Ishikawa (cell line): ENCODE measurements at regions not wholly inside any gene's neighbourhood (a gene's known extent, or its start where the extent isn't known, plus 50 kb on each side); places are given as distances from the start of the nearest gene placed in this dataset.

Experiments used
- CEBPB ChIP-seq: IDR thresholded peaks from 2 replicates; pipeline ENCODE4 v1.6.1; 2012
- CREB1 ChIP-seq: IDR thresholded peaks from 2 replicates; pipeline ENCODE4 v1.6.1; 2012; ENCODE audit warnings: low read depth
- EGR1 ChIP-seq: IDR thresholded peaks from 2 replicates; pipeline ENCODE4 v1.6.1; 2012
- EP300 ChIP-seq: IDR thresholded peaks from 2 replicates; pipeline ENCODE4 v1.6.1; 2012; ENCODE audit warnings: borderline replicate concordance
- FOXM1 ChIP-seq: IDR thresholded peaks from 2 replicates; pipeline ENCODE4 v1.6.1; 2012; ENCODE audit warnings: low read depth, borderline replicate concordance
- MAX ChIP-seq: IDR thresholded peaks from 2 replicates; pipeline ENCODE4 v1.6.1; 2012
- NFIC ChIP-seq: IDR thresholded peaks from 2 replicates; pipeline ENCODE4 v1.6.1; 2012
- RAD21 ChIP-seq: IDR thresholded peaks from 2 replicates; pipeline ENCODE4 v1.6.1; 2012; ENCODE audit warnings: low read depth
- REST ChIP-seq: IDR thresholded peaks from 2 replicates; pipeline ENCODE4 v1.6.1; 2012; ENCODE audit warnings: low read depth, mild to moderate bottlenecking
- TAF1 ChIP-seq: IDR thresholded peaks from 2 replicates; pipeline ENCODE4 v1.6.1; 2012; ENCODE audit warnings: low read depth, mild to moderate bottlenecking
- TCF12 ChIP-seq: IDR thresholded peaks from 2 replicates; pipeline ENCODE4 v1.6.1; 2012; ENCODE audit warnings: low read depth
- TEAD4 ChIP-seq: IDR thresholded peaks from 2 replicates; pipeline ENCODE4 v1.6.1; 2012
- USF1 ChIP-seq: IDR thresholded peaks from 2 replicates; pipeline ENCODE4 v1.6.1; 2012
- YY1 ChIP-seq: IDR thresholded peaks from 2 replicates; pipeline ENCODE4 v1.6.1; 2012; ENCODE audit warnings: low read depth
- ZBTB7A ChIP-seq: IDR thresholded peaks from 2 replicates; pipeline ENCODE4 v1.6.1; 2012; ENCODE audit warnings: low read depth

GRCh38 chr2:126175222-126175621 is 480.7 kb upstream of the GYPC start:
- TF ChIP-seq MAX (no peak), TEAD4 (no peak), TCF12 (no peak)

- TF ChIP-seq RAD21 (no peak), CREB1 (no peak), YY1 (no peak), ZBTB7A (no peak), CEBPB (no peak), USF1 (no peak), TEAD4 (no peak), FOXM1 (no peak), TAF1 (no peak), EP300 (no peak), MAX (no peak), REST (no peak), EGR1 (no peak), TCF12 (no peak), NFIC (no peak)
These were observed 478.5 kb upstream of the GYPC start for GRCh38 chr2:126177479-126177878.

GRCh38 chr2:126187668-126188067 is 468.3 kb upstream of the GYPC start:
- no peak for TF ChIP-seq CREB1
- no peak for TF ChIP-seq CEBPB
- TF ChIP-seq MAX, result no peak
- TF ChIP-seq NFIC, result no peak
- no peak for TF ChIP-seq TCF12

GRCh38 chr2:126189527-126189926 is 466.4 kb upstream of the GYPC start:
- TF ChIP-seq REST (no peak), EP300 (no peak), USF1 (no peak), ZBTB7A (no peak), NFIC (no peak), CREB1 (no peak), TAF1 (no peak)

GRCh38 chr2:126200538-126200937 is 455.4 kb upstream of the GYPC start:
- TF ChIP-seq EGR1 (no peak), CREB1 (no peak), REST (no peak), FOXM1 (no peak), YY1 (no peak), USF1 (no peak), TEAD4 (no peak), RAD21 (no peak), EP300 (no peak), CEBPB (no peak), TAF1 (no peak), TCF12 (no peak), MAX (no peak), ZBTB7A (no peak), NFIC (no peak)
